Hepatocyte (in vitro differentiated cells): ENCODE measurements at regions not wholly inside any gene's neighbourhood (a gene's known extent, or its start where the extent isn't known, plus 50 kb on each side); places are given as distances from the start of the nearest gene placed in this dataset.

ENCODE experiments used
- DNase-seq: peaks from one replicate; pipeline ENCODE4 v3.0.0-alpha.2; 2016; ENCODE audit warnings: low spot score
- H2AFZ ChIP-seq: fragments of 200-600 bp; sonication (generic); 2 replicates; pipeline ENCODE4 v1.6.0; 2016; ENCODE audit warnings: antibody characterized with exemption, mild to moderate bottlenecking
- H3K27ac ChIP-seq: fragments of 200-600 bp; sonication (generic); 2 replicates; pipeline ENCODE4 v1.5.1; 2016; ENCODE audit warnings: mild to moderate bottlenecking
- H3K27me3 ChIP-seq: fragments of 200-600 bp; sonication (generic); 2 replicates; pipeline ENCODE4 v1.6.1; 2016
- H3K36me3 ChIP-seq: fragments of 200-600 bp; sonication (generic); replicated peaks from 2 replicates; pipeline ENCODE4 v1.5.1; 2016; ENCODE audit warnings: low read depth; ENCODE audit not compliant: insufficient read depth
- H3K4me1 ChIP-seq: fragments of 200-600 bp; sonication (generic); 2 replicates; pipeline ENCODE4 v1.5.1; 2016; ENCODE audit warnings: mild to moderate bottlenecking, moderate library complexity; ENCODE audit not compliant: insufficient read depth
- H3K4me2 ChIP-seq: fragments of 200-600 bp; sonication (generic); 2 replicates; pipeline ENCODE4 v1.6.0; 2016
- H3K4me3 ChIP-seq: fragments of 200-600 bp; sonication (generic); 2 replicates; pipeline ENCODE4 v1.5.1; 2016; ENCODE audit warnings: mild to moderate bottlenecking
- H3K79me2 ChIP-seq: fragments of 200-600 bp; sonication (generic); 2 replicates; pipeline ENCODE4 v1.6.0; 2017; ENCODE audit warnings: mild to moderate bottlenecking
- H3K9me2 ChIP-seq: fragments of 200-600 bp; sonication (generic); replicated peaks from 2 replicates; pipeline ENCODE4 v1.6.0; 2017; ENCODE audit warnings: mild to moderate bottlenecking; ENCODE audit not compliant: insufficient read depth
- H3K9me3 ChIP-seq: fragments of 200-600 bp; sonication (generic); 2 replicates; pipeline ENCODE4 v1.5.1; 2016; ENCODE audit warnings: low read depth, mild to moderate bottlenecking
- H4K20me1 ChIP-seq: fragments of 200-600 bp; sonication (generic); 2 replicates; pipeline ENCODE4 v1.6.0; 2016; ENCODE audit warnings: mild to moderate bottlenecking; ENCODE audit not compliant: insufficient read depth, poor library complexity, severe bottlenecking
- CTCF ChIP-seq: fragments of 200-600 bp; sonication (generic); IDR thresholded peaks from 2 replicates; pipeline ENCODE4 v1.5.1; 2016; ENCODE audit warnings: antibody characterized with exemption, mild to moderate bottlenecking; ENCODE audit not compliant: poor library complexity
- EZH2 ChIP-seq: fragments of 200-600 bp; sonication (generic); IDR thresholded peaks from 2 replicates; pipeline ENCODE4 v1.6.1; 2016; ENCODE audit warnings: antibody characterized with exemption, mild to moderate bottlenecking, borderline replicate concordance
- EZH2phosphoT487 ChIP-seq: fragments of 200-600 bp; sonication (generic); IDR thresholded peaks from one replicate; pipeline ENCODE4 v1.6.1; 2018; ENCODE audit warnings: antibody characterized with exemption, mild to moderate bottlenecking, low read depth, moderate library complexity; ENCODE audit not compliant: unreplicated experiment, severe bottlenecking
- WGBS: methylation state at CpG from one replicate; pipeline ENCODE4 v1.1.6; 2016; ENCODE audit warnings: low lambda C conversion rate; ENCODE audit errors: missing lambda C conversion rate; 5-methylcytosine and 5-hydroxymethylcytosine counted together

DNA sequence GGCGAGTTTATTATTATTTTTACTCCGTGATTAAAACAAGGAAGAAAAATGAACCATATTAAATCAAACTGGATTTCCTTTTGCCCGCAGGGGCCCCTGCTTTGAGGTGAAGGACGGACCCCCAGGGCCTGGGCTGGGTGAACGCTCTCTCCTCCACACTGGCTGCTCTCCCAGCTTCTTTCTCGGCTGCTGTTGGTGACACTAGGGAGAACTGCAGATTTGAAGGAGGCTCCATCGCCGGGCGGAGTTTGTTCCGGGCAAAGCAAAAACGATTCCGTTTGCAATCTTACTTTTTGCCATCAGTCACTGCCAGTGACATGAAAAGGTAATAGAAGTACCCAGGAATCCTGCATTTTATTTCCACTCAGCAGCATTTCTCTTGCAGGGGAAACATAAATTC, 221.6 kb upstream of the SDK2 start:
- Histone ChIP-seq H3K27ac (no peak overlapping the region), H3K4me3 (no peak overlapping the region), H3K27me3 (no peaks in the 10 kb centered on the region), H3K4me2 (no peak overlapping the region), H3K9me2 (no peaks in the 10 kb centered on the region), H3K4me1 (no peaks in the 10 kb centered on the region), H4K20me1 (no peaks in the 10 kb centered on the region), H3K79me2 (no peaks in the 10 kb centered on the region), H3K36me3 (no peaks in the 10 kb centered on the region), H2AFZ (no peak overlapping the region), H3K9me3 (no peaks in the 10 kb centered on the region)
- no peak for DNase-seq
- TF ChIP-seq CTCF, result no peak
- TF ChIP-seq EZH2phosphoT487, result no peak
- no peak for TF ChIP-seq EZH2
- 85% methylated on average over 12 of the region's 12 CpGs for WGBS

DNA sequence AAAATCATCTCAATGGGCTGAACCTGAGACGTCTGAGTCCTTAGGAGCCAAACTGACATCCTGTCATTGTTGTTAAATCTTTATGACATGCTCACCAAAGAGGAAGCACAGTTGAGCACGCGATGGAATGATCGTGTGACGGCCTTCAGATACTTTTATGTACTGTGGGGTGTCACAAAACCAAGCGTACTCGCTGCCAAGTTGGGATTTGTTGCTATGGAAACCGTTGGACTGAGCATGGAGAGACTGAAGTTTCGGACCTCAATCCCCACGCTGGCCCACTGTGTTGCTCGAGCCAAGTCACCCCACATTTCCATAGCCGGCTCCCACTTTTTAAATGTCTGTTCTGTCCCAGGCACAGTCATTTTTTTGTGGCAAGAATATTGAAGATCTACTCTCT, 222.8 kb upstream of the SDK2 start:
- Histone ChIP-seq H2AFZ (no peak overlapping the region), H3K4me1 (no peaks in the 10 kb centered on the region), H3K36me3 (no peaks in the 10 kb centered on the region), H3K27ac (no peak overlapping the region), H3K9me3 (no peaks in the 10 kb centered on the region), H3K4me3 (no peak overlapping the region), H3K9me2 (no peaks in the 10 kb centered on the region), H3K79me2 (no peaks in the 10 kb centered on the region), H3K4me2 (no peak overlapping the region), H3K27me3 (no peaks in the 10 kb centered on the region), H4K20me1 (no peaks in the 10 kb centered on the region)
- TF ChIP-seq CTCF, result no peak
- TF ChIP-seq EZH2, result no peak
- no peak for DNase-seq
- 65% methylated on average over 12 of the region's 12 CpGs for WGBS

DNA sequence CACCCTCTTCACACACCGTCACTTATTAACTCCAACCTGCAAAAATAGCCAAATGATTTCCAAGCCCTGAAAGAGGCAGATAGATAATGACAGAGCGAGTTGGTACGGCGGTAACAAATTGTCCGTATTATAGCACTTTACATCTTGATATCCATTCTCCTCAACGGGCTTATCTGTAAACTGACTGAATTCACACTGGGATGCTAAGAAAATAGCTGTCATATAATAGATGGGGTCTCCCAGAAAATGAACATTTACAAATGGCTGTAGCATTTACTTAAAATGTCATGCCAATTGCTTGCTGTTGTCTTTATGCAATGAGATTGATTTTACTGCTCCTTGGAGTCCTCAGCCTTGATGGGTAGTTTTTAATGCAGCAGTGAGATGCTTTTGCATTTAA, 225.8 kb upstream of the SDK2 start:
- no peak overlapping the region for H2AFZ ChIP-seq
- no peak for TF ChIP-seq EZH2phosphoT487
- no peak for TF ChIP-seq CTCF
- TF ChIP-seq EZH2, result no peak
- WGBS, result 91% methylated on average over 6 of the region's 6 CpGs
- H3K9me2 ChIP-seq, result no peaks in the 10 kb centered on the region
- H3K4me2 ChIP-seq, result no peak overlapping the region
- no peak for DNase-seq
- H3K27me3 ChIP-seq, result no peaks in the 10 kb centered on the region
- H4K20me1 ChIP-seq, result no peaks in the 10 kb centered on the region
- no peaks in the 10 kb centered on the region for H3K4me1 ChIP-seq
- no peaks in the 10 kb centered on the region for H3K9me3 ChIP-seq
- H3K4me3 ChIP-seq, result no peak overlapping the region
- H3K27ac ChIP-seq, result no peak overlapping the region
- no peaks in the 10 kb centered on the region for H3K36me3 ChIP-seq
- H3K79me2 ChIP-seq, result no peaks in the 10 kb centered on the region

DNA sequence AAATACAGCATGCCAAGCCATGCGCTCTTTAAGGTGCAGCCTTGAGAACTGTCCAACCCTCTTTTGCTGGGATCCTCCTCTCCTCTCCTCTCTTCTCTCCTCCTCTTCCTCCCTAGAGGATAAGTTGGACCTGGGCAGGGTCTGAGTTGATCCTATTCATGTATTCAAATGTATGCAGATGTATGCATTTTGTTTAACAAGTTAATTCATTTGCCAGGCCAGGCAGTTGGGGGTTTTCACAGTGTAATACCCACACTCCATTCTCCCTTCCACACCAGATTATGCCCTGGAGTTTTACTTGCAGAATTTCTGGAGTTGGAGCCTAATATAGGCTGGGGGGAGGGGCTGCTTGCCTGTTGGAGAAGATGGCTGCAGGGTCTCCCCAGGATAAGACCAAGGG, 226.2 kb upstream of the SDK2 start:
- TF ChIP-seq EZH2phosphoT487 (no peak), CTCF (no peak), EZH2 (no peak)
- H3K4me2 ChIP-seq, result no peak overlapping the region
- H3K27ac ChIP-seq, result no peak overlapping the region
- 100% methylated on average over 1 of the region's 1 CpG for WGBS
- DNase-seq, result no peak
- H3K4me1 ChIP-seq, result no peaks in the 10 kb centered on the region
- H3K4me3 ChIP-seq, result no peak overlapping the region
- no peaks in the 10 kb centered on the region for H3K9me2 ChIP-seq
- H2AFZ ChIP-seq, result no peak overlapping the region
- no peaks in the 10 kb centered on the region for H3K27me3 ChIP-seq
- no peaks in the 10 kb centered on the region for H3K9me3 ChIP-seq
- H3K36me3 ChIP-seq, result no peaks in the 10 kb centered on the region
- no peaks in the 10 kb centered on the region for H3K79me2 ChIP-seq
- no peaks in the 10 kb centered on the region for H4K20me1 ChIP-seq
